SK-N-SH (cell line): ENCODE measurements at regions not wholly inside any gene's neighbourhood (a gene's known extent, or its start where the extent isn't known, plus 50 kb on each side); places are given as distances from the start of the nearest gene placed in this dataset.

ENCODE experiments used
- CTCF ChIA-PET: fragments of 300-600, 350-600 bp; formaldehyde crosslinking; extraction: SDS; loops from one replicate; lab custom pipeline; 2021; lab: Yijun Ruan, JAX
- POLR2A ChIA-PET: fragments of 350-600 bp; sonication (Branson Sonifier 250); formaldehyde crosslinking; extraction: SDS; loops from one replicate; lab custom pipeline; 2020; ENCODE audit warnings: antibody characterized with exemption, inconsistent platforms; lab: Yijun Ruan, JAX
- DNase-seq: peaks from one replicate; pipeline ENCODE4 v3.0.0; 2012
- H2AFZ ChIP-seq: fragments of 200-600 bp; sonication (generic); 2 replicates; pipeline ENCODE4 v1.8.1; 2016; ENCODE audit warnings: antibody characterized with exemption, mild to moderate bottlenecking, low read depth
- H3F3A ChIP-seq: fragments of 200-600 bp; sonication (generic); replicated peaks from 2 replicates; pipeline ENCODE3; 2016; ENCODE audit warnings: antibody characterized with exemption, mild to moderate bottlenecking; ENCODE audit not compliant: insufficient read depth
- H3K27ac ChIP-seq, 2 experiments: fragments of 200-500 bp in 1 of 2; fragments of 200-600 bp in 1 of 2; sonication (Bioruptor generic) in 1 of 2; sonication (generic), shearing (Covaris generic) in 1 of 2; 2 replicates each; pipeline versions ENCODE4 v1.5.1 to v1.6.1; 2014 to 2016; ENCODE audit warnings: low read depth in 2 of 2, inconsistent platforms in 1 of 2, low read length in 1 of 2, mild to moderate bottlenecking in 1 of 2, mixed read lengths in 1 of 2
- H3K27me3 ChIP-seq: fragments of 200-600 bp; sonication (generic), shearing (Covaris generic); 2 replicates; pipeline ENCODE4 v1.6.1; 2016; ENCODE audit warnings: mixed run types; ENCODE audit not compliant: insufficient read depth
- H3K36me3 ChIP-seq, 2 experiments: fragments of 200-500 bp in 1 of 2; fragments of 200-600 bp in 1 of 2; sonication (Bioruptor generic) in 1 of 2; sonication (generic) in 1 of 2; replicated peaks in 1 of 2; 2 replicates each; pipeline versions ENCODE3 to v1.5.1; 2014 to 2016; ENCODE audit warnings: low read length in 1 of 2, mild to moderate bottlenecking in 1 of 2; ENCODE audit not compliant: insufficient read depth in 2 of 2, control insufficient read depth in 1 of 2
- H3K4me1 ChIP-seq, 2 experiments: fragments of 200-500 bp in 1 of 2; fragments of 200-600 bp in 1 of 2; sonication (Bioruptor generic) in 1 of 2; sonication (generic), shearing (Covaris generic) in 1 of 2; 2 replicates each; pipeline versions ENCODE4 v1.5.1 to v1.6.1; 2014 to 2016; ENCODE audit warnings: low read depth in 1 of 2, low read length in 1 of 2, mixed run types in 1 of 2; ENCODE audit not compliant: insufficient read depth in 2 of 2, control insufficient read depth in 1 of 2
- H3K4me2 ChIP-seq: fragments of 200-600 bp; sonication (generic), shearing (Covaris generic); 2 replicates; pipeline ENCODE4 v1.6.1; 2017; ENCODE audit warnings: mixed run types
- H3K4me3 ChIP-seq, 2 experiments: fragments of 200-500 bp in 1 of 2; fragments of 200-600 bp in 1 of 2; sonication (Bioruptor generic) in 1 of 2; sonication (generic), shearing (Covaris generic) in 1 of 2; 2 replicates each; pipeline versions ENCODE4 v1.5.1 to v1.8.1; 2014 to 2016; ENCODE audit warnings: low read depth in 2 of 2, inconsistent platforms in 1 of 2, low read length in 1 of 2, mild to moderate bottlenecking in 1 of 2, mixed read lengths in 1 of 2, moderate library complexity in 1 of 2
- H3K79me2 ChIP-seq: fragments of 200-600 bp; sonication (generic); 2 replicates; pipeline ENCODE4 v1.8.1; 2017; ENCODE audit warnings: mild to moderate bottlenecking; ENCODE audit not compliant: insufficient read depth
- H3K9ac ChIP-seq: fragments of 200-600 bp; sonication (generic); 2 replicates; pipeline ENCODE4 v1.6.1; 2017; ENCODE audit warnings: mixed run types
- H3K9me2 ChIP-seq: fragments of 200-600 bp; sonication (generic); 2 replicates; pipeline ENCODE4 v1.6.1; 2017; ENCODE audit warnings: mixed run types
- H3K9me3 ChIP-seq: fragments of 200-600 bp; sonication (generic); 2 replicates; pipeline ENCODE4 v1.6.1; 2017; ENCODE audit warnings: mixed run types, mild to moderate bottlenecking, moderate library complexity
- H4K20me1 ChIP-seq: fragments of 200-600 bp; sonication (generic); 2 replicates; pipeline ENCODE4 v1.6.1; 2017; ENCODE audit warnings: mild to moderate bottlenecking, mixed run types; ENCODE audit not compliant: insufficient read depth
- CHD2 ChIP-seq: fragments of 150-350 bp; IDR thresholded peaks from 2 replicates; pipeline ENCODE4 v1.6.1; 2018; ENCODE audit warnings: low read length; ENCODE audit not compliant: partially characterized antibody
- CTCF ChIP-seq: fragments of 200-600 bp; sonication (generic); IDR thresholded peaks from 2 replicates; pipeline ENCODE4 v1.6.1; 2017; ENCODE audit warnings: antibody characterized with exemption, mild to moderate bottlenecking, moderate library complexity
- ELF1 ChIP-seq: IDR thresholded peaks from 2 replicates; pipeline ENCODE4 v1.4.0; 2012
- GATA2 ChIP-seq: sonication (generic); formaldehyde crosslinking; IDR thresholded peaks from 2 replicates; pipeline ENCODE4 v1.5.0; 2020; ENCODE audit warnings: mild to moderate bottlenecking, missing genetic modification reagents
- IRF3 ChIP-seq: fragments of 150-350 bp; IDR thresholded peaks from 2 replicates; pipeline ENCODE4 v1.6.1; 2016; ENCODE audit warnings: mild to moderate bottlenecking, low read depth, low read length
- MAX ChIP-seq: IDR thresholded peaks from 2 replicates; pipeline ENCODE4 v1.4.0; 2012; ENCODE audit warnings: low read depth
- MXI1 ChIP-seq: IDR thresholded peaks from 2 replicates; pipeline ENCODE4 v1.6.1; 2012; ENCODE audit warnings: mild to moderate bottlenecking, low read depth, low read length, improper control_type of control experiment
- NFIC ChIP-seq: IDR thresholded peaks from 2 replicates; pipeline ENCODE4 v1.4.0; 2012; ENCODE audit warnings: borderline replicate concordance
- NRF1 ChIP-seq: IDR thresholded peaks from 2 replicates; pipeline ENCODE4 v1.6.1; 2012; ENCODE audit warnings: low read depth, mild to moderate bottlenecking, low read length
- PBX3 ChIP-seq: IDR thresholded peaks from 2 replicates; pipeline ENCODE4; 2012
- POLR2AphosphoS5 ChIP-seq: IDR thresholded peaks from 2 replicates; pipeline ENCODE4 v1.6.1; 2012; ENCODE audit warnings: low read depth, low read length
- RAD21 ChIP-seq: IDR thresholded peaks from 2 replicates; pipeline ENCODE4 v1.6.1; 2012; ENCODE audit warnings: mild to moderate bottlenecking, low read length
- REST ChIP-seq: IDR thresholded peaks from 2 replicates; pipeline ENCODE4 v1.6.1; 2012; ENCODE audit warnings: mild to moderate bottlenecking, low read depth, low read length, moderate library complexity
- TCF12 ChIP-seq: IDR thresholded peaks from 2 replicates; pipeline ENCODE4 v1.4.0; 2012
- USF2 ChIP-seq: fragments of 150-350 bp; IDR thresholded peaks from 2 replicates; pipeline ENCODE4 v1.6.1; 2017; ENCODE audit warnings: antibody characterized with exemption, low read length, low read depth, borderline replicate concordance
- ZBTB33 ChIP-seq: IDR thresholded peaks from 2 replicates; pipeline ENCODE4 v1.4.0; 2012; ENCODE audit warnings: low read depth, borderline replicate concordance
- WGBS: methylation state at CpG from one replicate; pipeline ENCODE4 v1.1.6; 2017; ENCODE audit warnings: low lambda C conversion rate; 5-methylcytosine and 5-hydroxymethylcytosine counted together

GRCh38 chr12:59173695-59174094, 253.4 kb upstream of the LRIG3 start:
- no peak overlapping the region for H3K9ac ChIP-seq
- no peaks in the 10 kb centered on the region for H3K79me2 ChIP-seq
- no peaks in the 10 kb centered on the region for H3K27me3 ChIP-seq
- no peaks in the 10 kb centered on the region for H3K9me2 ChIP-seq
- no peaks in the 10 kb centered on the region for H3K4me1 ChIP-seq
- CTCF ChIA-PET: interaction anchor here (4.4 kb wide), 1 partner anchor 23 kb away, joined by 19 read pairs; no protein-coding TSS in a partner anchor
- no peak overlapping the region for H3K27ac ChIP-seq
- WGBS: 20% methylated on average over 4 of the region's 4 CpGs
- no peaks in the 10 kb centered on the region for H3F3A ChIP-seq
- H3K4me2 ChIP-seq: no peak overlapping the region
- no peak overlapping the region for H2AFZ ChIP-seq
- TF ChIP-seq ELF1 (no peak), TCF12 (no peak), POLR2AphosphoS5 (no peak), MAX (no peak), GATA2 (CRISPR knock-in tag) (no peak), REST (no peak), MXI1 (no peak), ZBTB33 (no peak), IRF3 (no peak), CTCF (no peak), PBX3 (no peak), NRF1 (no peak), CHD2 (no peak), RAD21 (no peak), USF2 (no peak), NFIC (no peak)
- TF ChIP-seq, all 33 proteins: peak for 0
- DNase-seq: no peak
- Histone ChIP-seq H3K36me3 (no peaks in the 10 kb centered on the region), H3K4me3 (no peak overlapping the region), H4K20me1 (no peaks in the 10 kb centered on the region), H3K9me3 (no peaks in the 10 kb centered on the region; the same call in 1 of the 2 replicates)
- POLR2A ChIA-PET: no interaction called here
